NCI-H187 (cell line): ENCODE measurements at regions not wholly inside any gene's neighbourhood (a gene's known extent, or its start where the extent isn't known, plus 50 kb on each side); places are given as distances from the start of the nearest gene placed in this dataset.
"Not testable (repeated sequence)": the region's sequence is repeated elsewhere in the genome, so short reads cannot be mapped to it uniquely, and the experiment has no call there.

ENCODE experiments used
- DNase-seq, 2 experiments: peaks; one replicate each; lab custom pipeline; 2025; lab: John Stamatoyannopoulos, UW

GRCh38 chr13:38415233-38415632, 65.6 kb downstream of the UFM1 start:
- no peak for DNase-seq

- DNase-seq: no peak
These were observed 67.6 kb downstream of the UFM1 start for GRCh38 chr13:38417241-38417640.

GRCh38 chr13:38417727-38418126, 68.1 kb downstream of the UFM1 start:
- DNase-seq: no peak

GRCh38 chr13:38418286-38418685, 68.6 kb downstream of the UFM1 start:
- no peak for DNase-seq

GRCh38 chr13:38419312-38419873, 69.7 kb downstream of the UFM1 start:
- no peak for DNase-seq

GRCh38 chr13:38421590-38422560, 72.2 kb downstream of the UFM1 start:
- DNase-seq: no peak

- no peak for DNase-seq
These were observed 80.3 kb downstream of the UFM1 start for GRCh38 chr13:38429916-38430315.

GRCh38 chr13:38430796-38431195, 81.1 kb downstream of the UFM1 start:
- DNase-seq: no peak

- DNase-seq: no peak
These were observed 91.0 kb downstream of the UFM1 start for GRCh38 chr13:38440666-38441065.

- DNase-seq: no peak
These were observed 95.3 kb downstream of the UFM1 start for GRCh38 chr13:38444904-38445303.

GRCh38 chr13:38452656-38453055, 103.0 kb downstream of the UFM1 start:
- DNase-seq: no peak

- DNase-seq: no peak
These were observed 113.0 kb downstream of the UFM1 start for GRCh38 chr13:38462605-38463004.

GRCh38 chr13:38463048-38463447, 113.4 kb downstream of the UFM1 start:
- DNase-seq: no peak

GRCh38 chr13:38472411-38472810, 122.8 kb downstream of the UFM1 start:
- DNase-seq: not testable (repeated sequence)

GRCh38 chr13:38473305-38473704, 123.7 kb downstream of the UFM1 start:
- DNase-seq: no peak

GRCh38 chr13:38477676-38478075, 128.0 kb downstream of the UFM1 start:
- DNase-seq: no peak

GRCh38 chr13:38483623-38484022, 134.0 kb downstream of the UFM1 start:
- no peak for DNase-seq

GRCh38 chr13:38490657-38491056, 141.0 kb downstream of the UFM1 start:
- DNase-seq: no peak

GRCh38 chr13:38494445-38494844, 144.8 kb downstream of the UFM1 start:
- DNase-seq: no peak

GRCh38 chr13:38496917-38497316, 147.3 kb downstream of the UFM1 start:
- DNase-seq: no peak

GRCh38 chr13:38498271-38498670, 148.6 kb downstream of the UFM1 start:
- DNase-seq: no peak

GRCh38 chr13:38514575-38514974, 164.9 kb downstream of the UFM1 start:
- no peak for DNase-seq

- peak in 1 of 2 experiments; percentile 24 for DNase-seq
These were observed 168.5 kb upstream of the FREM2 start for GRCh38 chr13:38518328-38518727.
